Uterus (tissue), 2 donors: ENCODE measurements at regions not wholly inside any gene's neighbourhood (a gene's known extent, or its start where the extent isn't known, plus 50 kb on each side); places are given as distances from the start of the nearest gene placed in this dataset.

Source experiments
- POLR2A ChIP-seq, 2 donors: fragments of 450-650 bp; IDR thresholded peaks; one replicate each; pipeline ENCODE4 v1.6.1; 2016; ENCODE audit warnings: antibody characterized with exemption in 2 of 2, mild to moderate bottlenecking in 1 of 2, moderate library complexity in 1 of 2
- TF ChIP-seq, protein P1 (sequence below), 4 experiments: fragments of 200-600 bp in 2 of 4; fragments of 450-650 bp in 2 of 4; sonication (generic) in 2 of 4; IDR thresholded peaks; one replicate each; pipeline ENCODE4 v1.5.1; 2016 to 2019; ENCODE audit warnings: antibody characterized with exemption in 4 of 4, mild to moderate bottlenecking in 2 of 4, moderate library complexity in 1 of 4

DNA sequence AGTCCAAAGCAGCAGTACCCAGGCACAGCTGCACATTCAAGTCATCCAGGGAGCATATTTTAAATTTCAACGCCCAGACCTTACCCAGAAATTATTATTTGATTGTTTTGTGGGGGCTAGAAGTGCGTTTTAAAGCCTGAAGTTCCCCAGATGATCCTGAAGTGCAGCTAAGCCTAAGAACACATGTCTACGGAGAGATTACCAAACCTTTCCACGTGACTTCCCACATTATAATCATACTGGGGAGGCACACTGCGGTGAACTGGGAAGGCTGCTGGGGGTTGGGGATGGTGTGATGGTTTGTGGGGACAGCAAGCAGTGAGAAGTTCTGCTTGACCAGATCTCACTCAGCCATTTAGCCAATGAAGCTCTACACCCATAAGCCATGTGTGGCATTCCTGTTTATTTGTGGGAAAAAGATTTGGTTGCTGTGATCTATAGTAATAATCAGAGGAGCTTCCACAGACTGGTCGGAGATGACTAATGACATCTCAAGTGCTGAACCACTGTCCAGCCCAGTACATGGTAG lies 93.4 kb upstream of the CDH6 start:
- TF ChIP-seq POLR2A (IDR thresholded peaks at IDR 0.05), result no peak
- TF ChIP-seq, protein P1, sequence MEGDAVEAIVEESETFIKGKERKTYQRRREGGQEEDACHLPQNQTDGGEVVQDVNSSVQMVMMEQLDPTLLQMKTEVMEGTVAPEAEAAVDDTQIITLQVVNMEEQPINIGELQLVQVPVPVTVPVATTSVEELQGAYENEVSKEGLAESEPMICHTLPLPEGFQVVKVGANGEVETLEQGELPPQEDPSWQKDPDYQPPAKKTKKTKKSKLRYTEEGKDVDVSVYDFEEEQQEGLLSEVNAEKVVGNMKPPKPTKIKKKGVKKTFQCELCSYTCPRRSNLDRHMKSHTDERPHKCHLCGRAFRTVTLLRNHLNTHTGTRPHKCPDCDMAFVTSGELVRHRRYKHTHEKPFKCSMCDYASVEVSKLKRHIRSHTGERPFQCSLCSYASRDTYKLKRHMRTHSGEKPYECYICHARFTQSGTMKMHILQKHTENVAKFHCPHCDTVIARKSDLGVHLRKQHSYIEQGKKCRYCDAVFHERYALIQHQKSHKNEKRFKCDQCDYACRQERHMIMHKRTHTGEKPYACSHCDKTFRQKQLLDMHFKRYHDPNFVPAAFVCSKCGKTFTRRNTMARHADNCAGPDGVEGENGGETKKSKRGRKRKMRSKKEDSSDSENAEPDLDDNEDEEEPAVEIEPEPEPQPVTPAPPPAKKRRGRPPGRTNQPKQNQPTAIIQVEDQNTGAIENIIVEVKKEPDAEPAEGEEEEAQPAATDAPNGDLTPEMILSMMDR (IDR thresholded peaks at IDR 0.05), result no peak
